ENCODE measurements at regions not wholly inside any gene's neighbourhood (a gene's known extent, or its start where the extent isn't known, plus 50 kb on each side); places are given as distances from the start of the nearest gene placed in this dataset.
"Not testable (repeated sequence)": the region's sequence is repeated elsewhere in the genome, so short reads cannot be mapped to it uniquely, and the experiment has no call there.

DNA sequence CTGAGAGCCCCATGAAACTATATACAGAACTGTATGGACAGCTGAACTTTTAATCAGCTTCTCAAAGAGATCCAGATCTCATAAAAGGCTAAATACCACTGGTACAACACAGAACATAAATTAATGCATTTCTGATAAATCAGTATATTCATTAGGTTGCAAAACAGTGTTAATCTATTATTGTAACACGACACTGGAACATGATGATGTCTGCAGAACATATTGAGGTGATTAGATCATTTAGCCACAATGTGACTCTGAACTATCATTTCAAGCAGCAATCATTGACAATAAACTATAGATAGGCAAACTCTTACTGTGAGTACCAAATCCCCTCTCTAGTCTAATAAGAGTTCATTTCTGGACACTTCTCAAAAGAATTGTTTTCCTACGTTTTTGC, 50.3 kb downstream of the GASK1B start:
- Mint-ChIP-seq H3K36me3 (ENCODE audit: low read depth) (no peaks in the 10 kb centered on the region), H3K4me3 (ENCODE audit: low read depth) (no peak overlapping the region), H3K4me1 (ENCODE audit: low read depth) (no peaks in the 10 kb centered on the region)

DNA sequence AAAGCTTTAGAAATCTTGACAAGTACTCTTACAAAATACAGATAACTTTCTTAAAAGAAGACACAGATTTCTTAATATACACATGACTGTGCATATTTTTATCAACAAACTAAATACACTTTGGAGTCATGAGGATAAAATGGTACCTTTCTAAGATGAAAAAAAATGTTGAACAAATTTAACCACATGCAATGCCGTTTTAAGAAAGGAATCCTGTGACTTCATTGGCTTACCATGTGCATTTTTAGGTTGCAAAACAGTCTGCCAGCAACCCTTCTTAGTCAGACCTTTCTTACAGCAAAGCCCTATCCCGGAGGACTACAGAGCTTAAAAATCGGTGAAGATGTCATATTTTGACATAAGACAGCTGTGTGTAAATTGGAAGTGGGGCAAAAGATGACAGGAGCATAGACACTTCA, 51.7 kb downstream of the GASK1B start:
- no peak overlapping the region for H3K4me3 Mint-ChIP-seq (ENCODE audit: low read depth)
- no peaks in the 10 kb centered on the region for H3K4me1 Mint-ChIP-seq (ENCODE audit: low read depth)
- no peak overlapping the region for H3K27ac Mint-ChIP-seq
- H3K27me3 Mint-ChIP-seq (ENCODE audit: low read depth), result no peaks in the 10 kb centered on the region
- H3K9me3 Mint-ChIP-seq, result no peaks in the 10 kb centered on the region
- intact Hi-C loops (cut with micrococcal nuclease), result no loop called here
- no peaks in the 10 kb centered on the region for H3K36me3 Mint-ChIP-seq (ENCODE audit: low read depth)
- no peak for DNase-seq (ENCODE audit: low spot score)

More for the DNA sequence above, 50.3 kb downstream of the GASK1B start:
- Mint-ChIP-seq H3K9me3 (no peaks in the 10 kb centered on the region), H3K27me3 (ENCODE audit: low read depth) (no peaks in the 10 kb centered on the region), H3K27ac (no peak overlapping the region)
- no peak for DNase-seq (ENCODE audit: low spot score)
- intact Hi-C loops (cut with micrococcal nuclease), result no loop called here

DNA sequence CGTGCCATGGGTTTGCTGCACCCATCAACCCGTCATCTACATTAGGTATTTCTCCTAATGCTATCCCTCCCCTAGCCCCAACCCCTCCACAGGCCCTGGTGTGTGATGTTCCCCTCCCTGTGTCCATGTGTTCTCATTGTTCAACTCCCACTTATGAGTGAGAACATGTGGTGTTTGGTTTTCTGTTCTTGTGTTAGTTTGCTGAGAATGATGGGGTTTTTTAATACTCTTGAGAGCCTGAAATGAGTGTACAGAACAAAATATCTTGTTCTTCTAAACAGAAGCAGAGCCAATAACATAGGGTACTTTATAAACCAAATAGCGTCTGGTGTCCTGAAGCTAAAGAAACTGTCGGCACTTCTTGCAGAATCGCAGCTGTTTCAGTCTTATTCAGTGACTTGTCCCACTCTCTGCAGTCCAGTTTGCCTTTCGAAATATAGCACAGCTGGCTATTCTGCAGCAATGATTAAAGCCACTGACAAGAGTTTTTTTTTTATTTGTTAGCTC, 52.1 kb downstream of the GASK1B start:
- H3K36me3 Mint-ChIP-seq (ENCODE audit: low read depth); H3K9me3 Mint-ChIP-seq; H3K4me3 Mint-ChIP-seq (ENCODE audit: low read depth); H3K27ac Mint-ChIP-seq; H3K27me3 Mint-ChIP-seq (ENCODE audit: low read depth); H3K4me1 Mint-ChIP-seq (ENCODE audit: low read depth); DNase-seq (ENCODE audit: low spot score); intact Hi-C loops (cut with micrococcal nuclease): not testable (repeated sequence)

DNA sequence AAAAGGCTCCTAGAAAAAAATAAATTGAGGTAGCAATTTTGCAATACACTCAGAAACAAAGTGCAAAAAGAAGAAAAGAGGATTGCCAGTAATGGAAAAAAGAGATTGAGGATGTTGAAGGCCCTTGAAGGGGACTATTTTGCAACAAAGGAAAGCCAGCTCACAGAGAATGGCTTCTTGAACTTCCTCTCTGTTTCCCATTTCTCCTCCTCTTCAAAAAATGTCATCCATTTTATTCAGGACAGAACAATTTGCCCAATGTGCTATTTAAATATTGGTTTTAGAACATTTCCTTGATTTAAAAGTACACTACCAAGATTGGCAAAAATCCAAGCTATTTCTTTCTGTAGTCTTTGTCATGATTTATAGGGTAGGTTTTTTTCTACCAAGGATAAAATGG, 60.2 kb downstream of the GASK1B start:
- intact Hi-C loops (cut with micrococcal nuclease), result no loop called here
- no peak overlapping the region for H3K4me3 Mint-ChIP-seq (ENCODE audit: low read depth)
- H3K4me1 Mint-ChIP-seq (ENCODE audit: low read depth), result no peaks in the 10 kb centered on the region

DNA sequence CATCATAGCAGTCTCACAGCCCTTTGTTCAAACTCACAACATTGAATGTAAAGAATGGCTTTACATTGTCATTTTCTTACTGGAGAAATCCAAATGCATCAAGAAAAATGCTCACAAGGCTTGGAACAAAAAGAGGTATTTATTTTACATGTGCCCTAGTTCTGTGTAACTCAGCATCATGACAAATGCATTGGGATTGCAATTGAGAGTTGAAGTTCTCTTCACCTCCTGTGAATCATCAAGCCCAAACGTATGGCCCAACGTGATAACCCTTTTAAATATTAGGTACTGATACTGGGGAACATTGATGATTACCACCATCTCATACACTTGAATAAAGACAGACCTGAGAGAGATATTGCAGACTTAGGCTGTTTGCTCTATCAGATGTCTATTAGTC, 61.6 kb downstream of the GASK1B start:
- Mint-ChIP-seq H3K27me3 (ENCODE audit: low read depth) (no peaks in the 10 kb centered on the region), H3K4me1 (ENCODE audit: low read depth) (no peaks in the 10 kb centered on the region), H3K9me3 (no peaks in the 10 kb centered on the region), H3K36me3 (ENCODE audit: low read depth) (no peaks in the 10 kb centered on the region), H3K27ac (no peak overlapping the region), H3K4me3 (ENCODE audit: low read depth) (no peak overlapping the region)
- intact Hi-C loops (cut with micrococcal nuclease), result no loop called here
- no peak for DNase-seq (ENCODE audit: low spot score)

More for the DNA sequence above, 60.2 kb downstream of the GASK1B start:
- Mint-ChIP-seq H3K9me3 (no peaks in the 10 kb centered on the region), H3K36me3 (ENCODE audit: low read depth) (no peaks in the 10 kb centered on the region), H3K27ac (no peak overlapping the region), H3K27me3 (ENCODE audit: low read depth) (no peaks in the 10 kb centered on the region)
- DNase-seq (ENCODE audit: low spot score), result no peak

DNA sequence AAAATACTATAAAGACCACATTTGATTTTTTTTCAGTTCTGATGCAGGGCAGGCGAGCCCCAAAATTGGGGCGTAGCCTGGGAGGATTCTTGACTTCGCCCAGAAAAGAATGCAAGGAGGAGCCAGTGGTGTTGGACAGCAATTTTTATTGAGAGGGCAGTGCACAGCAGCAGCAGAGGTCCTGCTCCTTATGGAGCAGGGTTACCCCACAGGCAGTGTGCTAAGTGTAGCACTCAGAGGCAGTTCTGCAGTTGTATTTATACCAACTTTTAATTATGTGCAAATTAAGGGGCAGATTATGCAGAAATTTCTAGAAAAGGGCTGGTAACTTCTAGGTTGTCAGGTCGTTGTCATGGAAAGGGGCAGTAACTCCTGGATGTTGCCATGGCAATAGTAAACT, 69.9 kb downstream of the GASK1B start:
- no peaks in the 10 kb centered on the region for H3K9me3 Mint-ChIP-seq
- no peak overlapping the region for H3K27ac Mint-ChIP-seq
- H3K36me3 Mint-ChIP-seq (ENCODE audit: low read depth), result no peaks in the 10 kb centered on the region
- no peak overlapping the region for H3K4me3 Mint-ChIP-seq (ENCODE audit: low read depth)
- DNase-seq (ENCODE audit: low spot score), result no peak
- H3K4me1 Mint-ChIP-seq (ENCODE audit: low read depth), result no peaks in the 10 kb centered on the region
- intact Hi-C loops (cut with micrococcal nuclease), result no loop called here
- H3K27me3 Mint-ChIP-seq (ENCODE audit: low read depth), result no peaks in the 10 kb centered on the region

DNA sequence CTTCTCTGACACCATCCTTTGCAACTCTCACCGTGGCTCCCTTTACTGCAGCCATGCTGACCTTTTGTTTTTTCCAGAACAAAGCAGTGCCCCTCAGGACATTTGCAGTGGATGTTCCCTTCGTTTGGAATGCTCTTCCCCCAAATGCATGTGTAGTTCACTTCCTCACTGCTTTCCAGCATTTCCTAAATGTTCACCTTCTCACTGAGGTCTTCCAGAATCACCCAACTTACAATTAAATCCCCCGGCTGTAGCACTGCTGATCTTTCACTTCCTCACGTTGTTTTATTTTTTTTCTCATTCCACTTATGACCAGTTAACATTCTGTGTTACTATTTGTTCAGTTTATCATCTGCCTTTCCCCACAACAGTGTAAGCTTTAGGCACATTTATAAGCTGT, 73.1 kb downstream of the GASK1B start:
- Mint-ChIP-seq H3K4me3 (ENCODE audit: low read depth) (no peak overlapping the region), H3K27ac (no peak overlapping the region), H3K4me1 (ENCODE audit: low read depth) (no peaks in the 10 kb centered on the region), H3K27me3 (ENCODE audit: low read depth) (no peaks in the 10 kb centered on the region), H3K9me3 (no peaks in the 10 kb centered on the region), H3K36me3 (ENCODE audit: low read depth) (no peaks in the 10 kb centered on the region)
- intact Hi-C loops (cut with micrococcal nuclease), result no loop called here
- no peak for DNase-seq (ENCODE audit: low spot score)

DNA sequence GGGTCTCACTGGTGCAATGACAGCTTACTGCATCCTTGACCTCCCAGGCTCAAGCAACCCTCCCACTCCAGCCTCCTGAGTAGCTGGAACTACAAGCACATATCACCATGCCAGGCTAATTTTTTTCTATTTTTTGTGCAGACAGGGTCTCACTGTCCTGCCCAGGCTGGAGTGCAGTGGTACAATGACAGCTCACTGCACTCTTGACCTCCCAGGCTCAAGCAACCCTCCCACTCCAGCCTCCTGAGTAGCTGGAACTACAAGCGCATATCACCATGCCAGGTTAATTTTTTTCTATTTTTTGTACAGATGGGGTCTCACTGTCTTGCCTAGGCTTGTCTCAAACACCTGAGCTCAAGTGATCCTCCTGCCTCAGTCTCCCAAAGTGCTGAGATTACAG, 74.0 kb downstream of the GASK1B start:
- Mint-ChIP-seq H3K4me3 (ENCODE audit: low read depth) (no peak overlapping the region), H3K4me1 (ENCODE audit: low read depth) (no peaks in the 10 kb centered on the region), H3K9me3 (no peaks in the 10 kb centered on the region), H3K36me3 (ENCODE audit: low read depth) (no peaks in the 10 kb centered on the region), H3K27ac (no peak overlapping the region), H3K27me3 (ENCODE audit: low read depth) (no peaks in the 10 kb centered on the region)
- DNase-seq (ENCODE audit: low spot score), result no peak
- intact Hi-C loops (cut with micrococcal nuclease), result no loop called here

DNA sequence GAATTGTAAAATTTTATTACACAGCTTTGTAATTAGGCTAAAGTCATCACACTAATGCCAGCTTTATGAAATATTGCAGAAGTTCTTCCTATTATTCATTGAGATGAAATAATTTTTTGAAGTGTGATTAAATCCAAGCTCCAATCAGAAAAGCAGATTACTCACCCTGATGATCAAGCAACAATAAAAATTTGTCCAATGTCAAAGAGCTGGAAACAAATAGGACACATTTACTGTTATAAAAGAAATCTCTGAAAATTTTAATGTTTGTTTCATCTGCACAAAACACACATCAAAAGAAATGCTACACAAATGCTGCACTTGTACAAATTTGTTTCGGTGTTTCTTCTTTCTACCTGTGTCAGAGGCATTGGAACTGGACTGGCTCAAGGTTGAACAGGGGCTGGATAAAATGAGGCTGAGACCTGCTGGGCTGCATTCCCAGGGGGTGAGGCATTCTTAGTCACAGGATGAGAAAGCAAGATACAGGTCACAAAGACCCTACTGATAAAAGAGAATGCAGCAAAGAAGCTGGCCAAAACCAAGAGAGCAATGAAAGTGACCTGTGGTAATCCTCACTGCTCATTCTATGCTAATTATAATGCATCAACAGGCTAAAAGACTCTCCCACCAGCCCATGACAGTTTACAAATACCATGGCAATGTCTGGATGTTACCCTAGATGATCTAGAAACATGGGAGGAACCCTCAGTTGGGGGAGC, 78.3 kb downstream of the GASK1B start:
- no peak for DNase-seq (ENCODE audit: low spot score)
- peaks cover 4% of the 10 kb centered on the region for H3K9me3 Mint-ChIP-seq
- no peak overlapping the region for H3K27ac Mint-ChIP-seq
- no peak overlapping the region for H3K4me3 Mint-ChIP-seq (ENCODE audit: low read depth)
- intact Hi-C loops (cut with micrococcal nuclease), result no loop called here
- H3K27me3 Mint-ChIP-seq (ENCODE audit: low read depth), result no peaks in the 10 kb centered on the region
- H3K4me1 Mint-ChIP-seq (ENCODE audit: low read depth), result no peaks in the 10 kb centered on the region
- H3K36me3 Mint-ChIP-seq (ENCODE audit: low read depth), result no peaks in the 10 kb centered on the region

DNA sequence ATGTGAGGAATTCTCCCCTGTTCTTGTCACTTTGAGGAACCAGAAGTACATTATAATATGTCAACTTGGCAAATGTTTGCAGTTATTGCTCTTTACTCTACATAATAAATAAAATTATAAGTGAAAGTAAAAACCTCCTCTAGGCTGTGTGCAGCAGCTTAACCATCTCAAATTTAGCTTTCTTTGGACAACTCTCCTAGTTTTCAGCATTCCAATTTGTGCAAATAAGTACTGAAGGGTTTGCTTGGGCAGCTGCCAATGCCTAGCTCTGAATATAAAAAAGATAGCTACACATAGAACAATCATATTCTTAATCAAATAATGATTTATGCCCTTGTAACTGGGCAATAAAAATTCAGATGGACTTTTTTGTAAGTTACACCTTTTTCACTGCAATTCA, 82.5 kb downstream of the GASK1B start:
- Mint-ChIP-seq H3K9me3 (peaks cover 4% of the 10 kb centered on the region), H3K4me1 (ENCODE audit: low read depth) (no peaks in the 10 kb centered on the region), H3K27me3 (ENCODE audit: low read depth) (no peaks in the 10 kb centered on the region), H3K27ac (no peak overlapping the region), H3K4me3 (ENCODE audit: low read depth) (no peak overlapping the region), H3K36me3 (ENCODE audit: low read depth) (no peaks in the 10 kb centered on the region)
- intact Hi-C loops (cut with micrococcal nuclease), result no loop called here
- no peak for DNase-seq (ENCODE audit: low spot score)

DNA sequence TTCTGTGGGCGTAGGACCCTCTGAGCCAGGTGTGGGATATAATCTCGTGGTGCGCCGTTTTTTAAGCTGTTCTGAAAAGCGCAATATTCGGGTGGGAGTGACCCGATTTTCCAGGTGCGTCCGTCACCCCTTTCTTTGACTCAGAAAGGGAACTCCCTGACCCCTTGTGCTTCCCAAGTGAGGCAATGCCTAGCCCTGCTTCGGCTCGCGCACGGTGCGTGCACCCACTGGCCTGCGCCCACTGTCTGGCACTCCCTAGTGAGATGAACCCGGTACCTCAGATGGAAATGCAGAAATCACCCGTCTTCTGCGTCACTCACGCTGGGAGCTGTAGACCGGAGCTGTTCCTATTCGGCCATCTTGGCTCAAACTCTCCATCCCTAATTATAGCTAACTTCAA, 82.9 kb downstream of the GASK1B start:
- H3K27ac Mint-ChIP-seq; DNase-seq (ENCODE audit: low spot score); H3K9me3 Mint-ChIP-seq; intact Hi-C loops (cut with micrococcal nuclease); H3K36me3 Mint-ChIP-seq (ENCODE audit: low read depth); H3K4me3 Mint-ChIP-seq (ENCODE audit: low read depth); H3K4me1 Mint-ChIP-seq (ENCODE audit: low read depth); H3K27me3 Mint-ChIP-seq (ENCODE audit: low read depth): not testable (repeated sequence)

DNA sequence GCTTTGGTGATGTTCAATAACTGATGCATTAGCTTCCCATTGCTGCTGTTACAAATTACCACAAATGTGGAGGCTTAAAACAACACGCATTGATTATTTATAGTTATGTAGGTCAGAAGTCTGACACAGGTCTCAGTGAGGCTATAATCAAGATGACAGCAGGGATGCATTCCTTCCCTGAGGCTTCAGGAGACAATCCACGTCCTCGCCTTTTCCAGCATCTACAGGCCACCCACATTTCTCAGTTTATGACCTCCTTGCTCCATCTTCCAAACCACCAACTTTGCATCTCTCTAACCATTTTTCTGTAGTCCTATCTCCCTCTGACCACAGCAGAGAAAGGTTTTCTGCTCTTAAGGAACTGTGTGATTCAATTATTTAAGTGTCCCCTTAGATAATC, 92.5 kb downstream of the GASK1B start:
- no peaks in the 10 kb centered on the region for H3K27me3 Mint-ChIP-seq (ENCODE audit: low read depth)
- intact Hi-C loops (cut with micrococcal nuclease), result no loop called here

DNA sequence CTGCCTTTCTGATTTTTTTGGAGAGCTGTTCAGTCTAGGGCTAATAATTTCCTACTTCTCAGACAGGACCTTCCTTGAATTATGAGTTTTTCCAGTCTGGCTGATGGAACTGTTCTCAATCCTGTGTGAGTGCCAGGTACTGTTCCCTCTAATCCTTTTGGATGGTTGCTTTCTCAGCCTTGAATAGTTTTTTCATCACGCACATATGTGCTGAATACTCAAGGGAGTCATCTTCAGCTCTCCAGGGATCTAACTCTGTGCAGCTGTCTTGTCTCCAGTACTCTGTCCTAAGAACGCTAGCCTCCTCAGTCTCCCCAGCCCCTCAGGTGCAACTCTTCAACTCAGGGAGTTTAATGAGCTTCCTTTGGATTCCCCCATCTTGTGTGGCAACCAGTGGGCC, 93.2 kb downstream of the GASK1B start:
- H3K4me3 Mint-ChIP-seq (ENCODE audit: low read depth), result no peak overlapping the region
- H3K36me3 Mint-ChIP-seq (ENCODE audit: low read depth), result no peaks in the 10 kb centered on the region
- no peaks in the 10 kb centered on the region for H3K4me1 Mint-ChIP-seq (ENCODE audit: low read depth)
- H3K27ac Mint-ChIP-seq, result no peak overlapping the region
- DNase-seq (ENCODE audit: low spot score), result no peak
- H3K27me3 Mint-ChIP-seq (ENCODE audit: low read depth), result no peaks in the 10 kb centered on the region
- no peaks in the 10 kb centered on the region for H3K9me3 Mint-ChIP-seq
- intact Hi-C loops (cut with micrococcal nuclease), result no loop called here

More for the DNA sequence above, 92.5 kb downstream of the GASK1B start:
- no peak for DNase-seq (ENCODE audit: low spot score)
- H3K4me3 Mint-ChIP-seq (ENCODE audit: low read depth), result no peak overlapping the region
- no peaks in the 10 kb centered on the region for H3K9me3 Mint-ChIP-seq
- no peaks in the 10 kb centered on the region for H3K36me3 Mint-ChIP-seq (ENCODE audit: low read depth)
- no peaks in the 10 kb centered on the region for H3K4me1 Mint-ChIP-seq (ENCODE audit: low read depth)
- H3K27ac Mint-ChIP-seq, result no peak overlapping the region

DNA sequence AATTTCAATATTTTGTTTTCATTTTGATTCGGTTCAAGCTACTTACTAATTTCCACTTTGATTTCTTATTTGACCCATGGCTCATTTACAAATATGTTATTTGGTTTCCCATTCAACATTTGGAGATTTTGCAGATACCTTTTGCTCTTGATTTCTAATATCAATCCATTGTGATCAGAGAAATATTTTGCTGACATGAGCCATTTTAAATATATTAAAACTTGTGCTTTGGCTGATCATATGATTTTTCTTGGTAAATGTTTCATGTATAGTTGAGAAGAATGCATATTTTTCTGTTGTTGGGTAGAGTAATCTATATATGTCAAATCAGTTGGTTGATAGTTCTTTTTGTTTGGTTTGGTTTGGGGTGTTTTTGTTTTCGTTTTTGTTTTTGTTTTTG, 95.0 kb downstream of the GASK1B start:
- Mint-ChIP-seq H3K4me1 (ENCODE audit: low read depth) (no peaks in the 10 kb centered on the region), H3K27ac (no peak overlapping the region), H3K4me3 (ENCODE audit: low read depth) (no peak overlapping the region), H3K36me3 (ENCODE audit: low read depth) (no peaks in the 10 kb centered on the region), H3K27me3 (ENCODE audit: low read depth) (no peaks in the 10 kb centered on the region), H3K9me3 (no peaks in the 10 kb centered on the region)
- no peak for DNase-seq (ENCODE audit: low spot score)
- intact Hi-C loops (cut with micrococcal nuclease), result no loop called here
